Endothelial cell (in vitro differentiated cells): ENCODE measurements at regions not wholly inside any gene's neighbourhood (a gene's known extent, or its start where the extent isn't known, plus 50 kb on each side); places are given as distances from the start of the nearest gene placed in this dataset.

Experiments
- DNase-seq: peaks from one replicate; pipeline ENCODE4 v3.0.0; 2021; ENCODE audit warnings: low spot score
- H3K27ac Mint-ChIP-seq: one replicate; pipeline ENCODE4 v1.8.0; 2021; ENCODE audit warnings: mixed read lengths, inconsistent platforms; ENCODE audit not compliant: unreplicated experiment
- H3K27me3 Mint-ChIP-seq: one replicate; pipeline ENCODE4 v1.8.0; 2021; ENCODE audit warnings: mild to moderate bottlenecking, moderate library complexity, mixed read lengths, inconsistent platforms; ENCODE audit not compliant: unreplicated experiment
- H3K36me3 Mint-ChIP-seq: one replicate; pipeline ENCODE4 v1.8.0; 2021; ENCODE audit warnings: mild to moderate bottlenecking, low read depth, mixed read lengths, inconsistent platforms; ENCODE audit not compliant: unreplicated experiment
- H3K4me1 Mint-ChIP-seq: one replicate; pipeline ENCODE4 v1.8.0; 2021; ENCODE audit warnings: mild to moderate bottlenecking, mixed read lengths, inconsistent platforms; ENCODE audit not compliant: unreplicated experiment
- H3K4me3 Mint-ChIP-seq: one replicate; pipeline ENCODE4 v1.8.0; 2021; ENCODE audit warnings: mild to moderate bottlenecking, mixed read lengths, inconsistent platforms; ENCODE audit not compliant: unreplicated experiment
- H3K9me3 Mint-ChIP-seq: one replicate; pipeline ENCODE4 v1.8.0; 2021; ENCODE audit warnings: mixed read lengths, inconsistent platforms; ENCODE audit not compliant: unreplicated experiment
- TF ChIP-seq, protein P1 (sequence below): fragments of 200-600 bp; sonication (generic); IDR thresholded peaks from one replicate; pipeline ENCODE4 v1.5.0; 2021; ENCODE audit warnings: antibody characterized with exemption; ENCODE audit not compliant: unreplicated experiment

DNA sequence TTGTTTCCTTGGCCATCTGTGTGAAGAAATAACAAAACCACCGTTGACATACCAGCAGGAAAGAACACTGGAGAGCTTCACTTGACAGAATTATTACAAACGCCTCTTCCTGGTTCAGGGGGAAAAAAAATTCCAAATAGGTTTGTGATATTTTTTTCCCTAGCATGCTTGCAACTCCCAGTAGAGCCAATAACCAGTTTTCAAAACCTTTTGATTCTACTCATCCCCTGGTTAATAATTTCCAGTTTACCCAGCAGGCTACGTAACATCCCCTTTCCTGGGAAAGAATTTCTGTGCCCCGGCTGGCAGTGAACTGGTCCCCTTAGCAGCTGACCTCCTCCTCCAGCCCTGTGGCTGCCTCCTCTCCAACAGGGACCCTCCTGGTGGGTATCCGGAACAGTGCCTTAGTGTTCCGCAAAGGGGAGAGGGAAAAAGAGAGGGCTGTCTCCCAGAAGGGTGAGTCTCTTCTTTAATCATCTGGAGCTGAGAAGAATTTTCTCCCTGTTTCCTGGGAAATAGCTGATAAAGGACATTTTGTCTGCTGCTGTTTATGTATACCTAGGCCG lies 72.8 kb upstream of the BOD1 start:
- TF ChIP-seq, protein P1, sequence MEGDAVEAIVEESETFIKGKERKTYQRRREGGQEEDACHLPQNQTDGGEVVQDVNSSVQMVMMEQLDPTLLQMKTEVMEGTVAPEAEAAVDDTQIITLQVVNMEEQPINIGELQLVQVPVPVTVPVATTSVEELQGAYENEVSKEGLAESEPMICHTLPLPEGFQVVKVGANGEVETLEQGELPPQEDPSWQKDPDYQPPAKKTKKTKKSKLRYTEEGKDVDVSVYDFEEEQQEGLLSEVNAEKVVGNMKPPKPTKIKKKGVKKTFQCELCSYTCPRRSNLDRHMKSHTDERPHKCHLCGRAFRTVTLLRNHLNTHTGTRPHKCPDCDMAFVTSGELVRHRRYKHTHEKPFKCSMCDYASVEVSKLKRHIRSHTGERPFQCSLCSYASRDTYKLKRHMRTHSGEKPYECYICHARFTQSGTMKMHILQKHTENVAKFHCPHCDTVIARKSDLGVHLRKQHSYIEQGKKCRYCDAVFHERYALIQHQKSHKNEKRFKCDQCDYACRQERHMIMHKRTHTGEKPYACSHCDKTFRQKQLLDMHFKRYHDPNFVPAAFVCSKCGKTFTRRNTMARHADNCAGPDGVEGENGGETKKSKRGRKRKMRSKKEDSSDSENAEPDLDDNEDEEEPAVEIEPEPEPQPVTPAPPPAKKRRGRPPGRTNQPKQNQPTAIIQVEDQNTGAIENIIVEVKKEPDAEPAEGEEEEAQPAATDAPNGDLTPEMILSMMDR: no peak
- peak overlapping the region; percentile 85 for H3K27ac Mint-ChIP-seq

DNA sequence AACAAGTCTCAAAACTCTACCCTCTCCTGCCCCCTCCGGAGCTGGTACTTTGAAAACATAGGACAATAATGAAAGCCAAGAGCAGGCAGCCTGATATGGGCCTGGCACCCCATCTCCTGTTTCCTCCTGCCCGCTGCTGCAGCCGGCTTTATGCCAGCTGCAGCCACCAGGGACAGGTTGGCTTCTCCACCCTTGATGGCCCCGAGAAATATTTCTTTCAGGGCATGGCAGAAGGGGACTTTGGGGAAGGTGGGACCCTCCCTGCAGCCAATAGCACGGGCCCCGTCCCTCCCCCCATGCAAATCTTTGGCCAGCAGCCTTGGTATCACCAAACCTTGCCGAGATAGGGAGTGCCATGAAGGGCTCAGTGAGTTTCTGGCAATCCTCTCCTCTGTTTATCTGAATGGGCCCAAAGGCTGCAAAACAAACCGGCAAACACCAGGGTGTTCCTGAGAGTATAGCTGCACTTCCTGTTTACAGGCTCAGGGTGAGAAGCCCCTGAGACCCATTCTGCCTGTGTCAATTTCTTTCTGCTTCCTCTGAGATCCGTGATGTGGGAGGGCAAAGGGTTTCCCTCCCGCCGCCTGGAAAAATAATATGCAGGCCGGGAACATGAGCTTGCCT lies 73.4 kb upstream of the BOD1 start:
- peaks cover 3% of the 10 kb centered on the region for H3K36me3 Mint-ChIP-seq
- H3K9me3 Mint-ChIP-seq: no peaks in the 10 kb centered on the region
- no peak for DNase-seq
- H3K27me3 Mint-ChIP-seq: peaks cover 4% of the 10 kb centered on the region
- peaks cover 26% of the 10 kb centered on the region for H3K4me1 Mint-ChIP-seq
- peak overlapping the region; percentile 85 for H3K27ac Mint-ChIP-seq
- TF ChIP-seq, protein P1: no peak
- no peak overlapping the region for H3K4me3 Mint-ChIP-seq

More for the DNA sequence above, 72.8 kb upstream of the BOD1 start:
- peaks cover 4% of the 10 kb centered on the region for H3K27me3 Mint-ChIP-seq
- peaks cover 3% of the 10 kb centered on the region for H3K36me3 Mint-ChIP-seq
- no peaks in the 10 kb centered on the region for H3K9me3 Mint-ChIP-seq
- no peak overlapping the region for H3K4me3 Mint-ChIP-seq
- H3K4me1 Mint-ChIP-seq: peaks cover 26% of the 10 kb centered on the region
- no peak for DNase-seq

DNA sequence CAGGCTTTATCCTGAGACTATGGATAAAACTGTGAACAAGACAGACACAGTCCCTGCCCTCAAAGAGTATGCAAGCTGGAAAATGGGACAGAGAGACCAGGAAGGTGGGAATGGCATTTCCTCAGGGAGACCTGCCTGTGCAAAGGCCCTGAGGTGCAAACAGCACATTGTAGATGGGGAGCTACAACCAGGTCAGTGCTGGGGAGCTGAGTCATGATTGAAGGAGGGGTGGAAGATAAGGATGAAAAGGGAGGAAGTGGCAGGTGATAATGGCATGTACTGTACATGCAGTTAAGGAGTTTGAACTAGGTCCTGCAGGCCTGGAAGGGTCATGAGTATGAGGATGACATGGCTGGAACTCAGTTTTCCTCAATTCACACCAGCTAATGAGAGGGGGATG lies 75.5 kb upstream of the BOD1 start:
- DNase-seq: no peak
- no peak overlapping the region for H3K4me3 Mint-ChIP-seq
- no peak overlapping the region for H3K27ac Mint-ChIP-seq
- TF ChIP-seq, protein P1: no peak
- H3K27me3 Mint-ChIP-seq: peaks cover 2% of the 10 kb centered on the region
- no peaks in the 10 kb centered on the region for H3K9me3 Mint-ChIP-seq
- H3K36me3 Mint-ChIP-seq: peaks cover 3% of the 10 kb centered on the region
- peaks cover 21% of the 10 kb centered on the region for H3K4me1 Mint-ChIP-seq

DNA sequence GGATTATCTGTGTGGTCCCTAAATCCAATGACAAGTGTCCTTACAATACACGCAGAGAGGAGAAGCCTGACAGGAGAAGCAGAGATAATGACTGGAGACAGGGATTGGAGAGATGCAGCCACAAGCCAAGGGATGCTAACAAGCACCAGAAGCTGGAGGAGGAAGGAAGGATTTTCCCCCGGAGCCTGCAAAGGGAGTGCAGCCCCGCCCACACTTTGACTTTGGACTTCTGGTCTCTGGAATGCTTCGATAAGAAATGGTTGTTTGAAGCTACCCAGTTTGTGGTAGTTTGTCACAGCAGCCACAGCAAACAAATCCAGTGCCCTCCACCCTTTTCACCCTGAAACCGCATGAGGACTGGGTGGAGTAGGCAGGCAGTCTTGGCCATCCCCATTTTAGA lies 77.2 kb upstream of the BOD1 start:
- H3K27ac Mint-ChIP-seq: no peak overlapping the region
- peaks cover 3% of the 10 kb centered on the region for H3K36me3 Mint-ChIP-seq
- peaks cover 27% of the 10 kb centered on the region for H3K4me1 Mint-ChIP-seq
- H3K4me3 Mint-ChIP-seq: no peak overlapping the region
- TF ChIP-seq, protein P1: no peak
- peaks cover 2% of the 10 kb centered on the region for H3K27me3 Mint-ChIP-seq
- no peak for DNase-seq
- no peaks in the 10 kb centered on the region for H3K9me3 Mint-ChIP-seq

DNA sequence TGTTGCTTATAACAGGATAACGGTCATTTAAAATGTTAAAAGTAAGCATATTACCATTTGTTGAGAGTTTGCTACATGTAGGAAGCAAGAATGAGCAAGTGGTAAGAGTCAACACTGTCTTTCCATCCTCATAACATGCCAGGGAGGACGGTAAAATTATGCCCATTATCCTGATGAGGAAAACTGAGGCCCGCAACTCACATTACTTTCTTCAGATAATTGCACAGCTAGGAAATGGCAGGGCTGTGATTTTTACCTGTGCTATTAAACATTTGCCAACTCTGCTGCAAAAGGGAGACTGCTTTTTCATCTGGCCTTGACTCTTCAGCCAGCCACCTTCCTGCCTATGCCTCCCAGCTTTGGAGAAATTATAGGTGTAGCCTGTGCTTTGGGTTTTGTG lies 79.8 kb upstream of the BOD1 start:
- TF ChIP-seq, protein P1: no peak
- H3K36me3 Mint-ChIP-seq: no peaks in the 10 kb centered on the region
- no peak overlapping the region for H3K4me3 Mint-ChIP-seq
- no peak for DNase-seq
- H3K4me1 Mint-ChIP-seq: peaks cover 8% of the 10 kb centered on the region
- H3K9me3 Mint-ChIP-seq: no peaks in the 10 kb centered on the region
- H3K27me3 Mint-ChIP-seq: peaks cover 2% of the 10 kb centered on the region
- H3K27ac Mint-ChIP-seq: no peak overlapping the region
